ENCODE measurements at regions not wholly inside any gene's neighbourhood (a gene's known extent, or its start where the extent isn't known, plus 50 kb on each side); places are given as distances from the start of the nearest gene placed in this dataset.
A peak's percentile ranks its signal among the peaks of the same experiment; 100 is the strongest.

GRCh38 chr9:113692256-113692655 is 183.9 kb upstream of the ZNF618 start:
- no peak for TF ChIP-seq JUND (IDR thresholded peaks at IDR 0.05; ENCODE audit: low read depth)
- in situ Hi-C loops (cut with HindIII; ENCODE audit: low pct_unique_long_range_greater_than_20kb, low sequenced_read_pairs), result no loop called here
- no peak for DNase-seq (ENCODE audit: low read depth in 1 of 2, low spot score in 1 of 2)

- in situ Hi-C loops (cut with HindIII; ENCODE audit: low pct_unique_long_range_greater_than_20kb, low sequenced_read_pairs), result no loop called here
- no peak for DNase-seq (ENCODE audit: low read depth in 1 of 2, low spot score in 1 of 2)
- no peak for TF ChIP-seq JUND (IDR thresholded peaks at IDR 0.05; ENCODE audit: low read depth)
Measured at GRCh38 chr9:113694912-113695311, 181.2 kb upstream of the ZNF618 start.

GRCh38 chr9:113695440-113695851 is 180.7 kb upstream of the ZNF618 start:
- TF ChIP-seq JUND (IDR thresholded peaks at IDR 0.05; ENCODE audit: low read depth), result no peak

GRCh38 chr9:113695901-113696300 is 180.2 kb upstream of the ZNF618 start:
- no peak for DNase-seq (ENCODE audit: low read depth in 1 of 2, low spot score in 1 of 2)
- TF ChIP-seq JUND (IDR thresholded peaks at IDR 0.05; ENCODE audit: low read depth), result no peak
- in situ Hi-C loops (cut with HindIII; ENCODE audit: low pct_unique_long_range_greater_than_20kb, low sequenced_read_pairs), result no loop called here

More at GRCh38 chr9:113695440-113695851, 180.7 kb upstream of the ZNF618 start:
- no peak for DNase-seq (ENCODE audit: low read depth in 1 of 2, low spot score in 1 of 2)
- in situ Hi-C loops (cut with HindIII; ENCODE audit: low pct_unique_long_range_greater_than_20kb, low sequenced_read_pairs), result no loop called here

- in situ Hi-C loops (cut with HindIII; ENCODE audit: low pct_unique_long_range_greater_than_20kb, low sequenced_read_pairs), result no loop called here
- DNase-seq (ENCODE audit: low read depth in 1 of 2, low spot score in 1 of 2), result no peak
- TF ChIP-seq JUND (IDR thresholded peaks at IDR 0.05; ENCODE audit: low read depth), result no peak
Measured at GRCh38 chr9:113701774-113702755, 174.0 kb upstream of the ZNF618 start.

- DNase-seq (ENCODE audit: low read depth in 1 of 2, low spot score in 1 of 2), result no peak
- in situ Hi-C loops (cut with HindIII; ENCODE audit: low pct_unique_long_range_greater_than_20kb, low sequenced_read_pairs), result no loop called here
- TF ChIP-seq JUND (IDR thresholded peaks at IDR 0.05; ENCODE audit: low read depth), result no peak
Measured at GRCh38 chr9:113705306-113705927, 170.7 kb upstream of the ZNF618 start.

- no peak for TF ChIP-seq JUND (IDR thresholded peaks at IDR 0.05; ENCODE audit: low read depth)
- DNase-seq (ENCODE audit: low read depth in 1 of 2, low spot score in 1 of 2), result peak in 1 of 2 experiments; percentile 18
- in situ Hi-C loops (cut with HindIII; ENCODE audit: low pct_unique_long_range_greater_than_20kb, low sequenced_read_pairs), result no loop called here
Measured at GRCh38 chr9:113705928-113706519, 170.1 kb upstream of the ZNF618 start.

- in situ Hi-C loops (cut with HindIII; ENCODE audit: low pct_unique_long_range_greater_than_20kb, low sequenced_read_pairs), result no loop called here
- TF ChIP-seq JUND (IDR thresholded peaks at IDR 0.05; ENCODE audit: low read depth), result no peak
- DNase-seq (ENCODE audit: low read depth in 1 of 2, low spot score in 1 of 2), result no peak
Measured at GRCh38 chr9:113707953-113708695, 168.0 kb upstream of the ZNF618 start.

GRCh38 chr9:113708821-113709713 is 167.0 kb upstream of the ZNF618 start:
- peak in 1 of 2 experiments; percentile 16 for DNase-seq (ENCODE audit: low read depth in 1 of 2, low spot score in 1 of 2)
- in situ Hi-C loops (cut with HindIII; ENCODE audit: low pct_unique_long_range_greater_than_20kb, low sequenced_read_pairs), result no loop called here
- TF ChIP-seq JUND (IDR thresholded peaks at IDR 0.05; ENCODE audit: low read depth), result no peak

GRCh38 chr9:113709721-113710120 is 166.4 kb upstream of the ZNF618 start:
- in situ Hi-C loops (cut with HindIII; ENCODE audit: low pct_unique_long_range_greater_than_20kb, low sequenced_read_pairs), result no loop called here
- no peak for TF ChIP-seq JUND (IDR thresholded peaks at IDR 0.05; ENCODE audit: low read depth)
- no peak for DNase-seq (ENCODE audit: low read depth in 1 of 2, low spot score in 1 of 2)

- in situ Hi-C loops (cut with HindIII; ENCODE audit: low pct_unique_long_range_greater_than_20kb, low sequenced_read_pairs), result no loop called here
- no peak for TF ChIP-seq JUND (IDR thresholded peaks at IDR 0.05; ENCODE audit: low read depth)
- no peak for DNase-seq (ENCODE audit: low read depth in 1 of 2, low spot score in 1 of 2)
Measured at GRCh38 chr9:113711251-113711650, 164.9 kb upstream of the ZNF618 start.
